Lower lobe of right lung (tissue), 2 donors: ENCODE measurements at regions not wholly inside any gene's neighbourhood (a gene's known extent, or its start where the extent isn't known, plus 50 kb on each side); places are given as distances from the start of the nearest gene placed in this dataset.

Experiments
- ATAC-seq, 2 donors: fragments of 200-7000 bp; cut with Tn5 transposase; one replicate each; pipeline ENCODE4 v1.9.1; 2020 to 2022; ENCODE audit warnings: mild to moderate bottlenecking in 2 of 2, moderate library complexity in 2 of 2
- DNase-seq: peaks from one replicate; pipeline ENCODE4 v3.0.0-alpha.2; 2020
- H3K27ac ChIP-seq: fragments of 200-600 bp; one replicate; pipeline ENCODE4 v1.8.0; 2022
- H3K27me3 ChIP-seq: fragments of 200-600 bp; one replicate; pipeline ENCODE4 v1.8.0; 2022; ENCODE audit warnings: low read depth
- H3K36me3 ChIP-seq: fragments of 200-600 bp; one replicate; pipeline ENCODE4 v1.8.0; 2022; ENCODE audit warnings: mild to moderate bottlenecking
- H3K4me1 ChIP-seq: fragments of 200-600 bp; one replicate; pipeline ENCODE4 v1.8.0; 2022
- H3K4me3 ChIP-seq: fragments of 200-600 bp; one replicate; pipeline ENCODE4 v1.8.0; 2022; ENCODE audit warnings: mild to moderate bottlenecking
- H3K9me3 ChIP-seq: fragments of 200-600 bp; one replicate; pipeline ENCODE4 v1.8.0; 2022
- intact Hi-C: fragments of 100-400 bp; cut with DNase I; formaldehyde crosslinking; loops from one replicate; pipeline ENCODE4 v1.11.0; 2022
- TF ChIP-seq, protein P1 (sequence below): fragments of 200-600 bp; IDR thresholded peaks from one replicate; pipeline ENCODE4 v1.8.0; 2022; ENCODE audit warnings: antibody characterized with exemption, mild to moderate bottlenecking
- donor health status: DM: no; HTN: yes; CAD: no; lungs with severe emphysema.

DNA sequence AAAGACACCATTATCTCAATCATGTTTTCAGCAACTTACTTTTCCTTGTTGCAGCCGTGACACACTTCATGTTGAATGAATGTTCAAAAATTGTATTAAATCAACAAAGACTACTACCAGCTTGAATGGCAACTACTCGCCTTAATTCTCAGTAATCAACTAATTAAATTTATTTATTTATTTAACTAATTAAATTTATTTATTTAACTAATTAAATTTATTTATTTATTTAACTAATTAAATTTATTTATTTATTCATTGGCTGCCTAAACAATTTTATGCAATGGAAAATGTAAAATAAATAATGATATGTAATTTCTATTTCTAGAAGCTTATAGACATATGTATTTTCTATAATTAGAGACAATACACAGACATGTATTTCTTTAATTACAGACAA lies 435.4 kb downstream of the GPAM start:
- TF ChIP-seq, protein P1, sequence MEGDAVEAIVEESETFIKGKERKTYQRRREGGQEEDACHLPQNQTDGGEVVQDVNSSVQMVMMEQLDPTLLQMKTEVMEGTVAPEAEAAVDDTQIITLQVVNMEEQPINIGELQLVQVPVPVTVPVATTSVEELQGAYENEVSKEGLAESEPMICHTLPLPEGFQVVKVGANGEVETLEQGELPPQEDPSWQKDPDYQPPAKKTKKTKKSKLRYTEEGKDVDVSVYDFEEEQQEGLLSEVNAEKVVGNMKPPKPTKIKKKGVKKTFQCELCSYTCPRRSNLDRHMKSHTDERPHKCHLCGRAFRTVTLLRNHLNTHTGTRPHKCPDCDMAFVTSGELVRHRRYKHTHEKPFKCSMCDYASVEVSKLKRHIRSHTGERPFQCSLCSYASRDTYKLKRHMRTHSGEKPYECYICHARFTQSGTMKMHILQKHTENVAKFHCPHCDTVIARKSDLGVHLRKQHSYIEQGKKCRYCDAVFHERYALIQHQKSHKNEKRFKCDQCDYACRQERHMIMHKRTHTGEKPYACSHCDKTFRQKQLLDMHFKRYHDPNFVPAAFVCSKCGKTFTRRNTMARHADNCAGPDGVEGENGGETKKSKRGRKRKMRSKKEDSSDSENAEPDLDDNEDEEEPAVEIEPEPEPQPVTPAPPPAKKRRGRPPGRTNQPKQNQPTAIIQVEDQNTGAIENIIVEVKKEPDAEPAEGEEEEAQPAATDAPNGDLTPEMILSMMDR, result no peak
- H3K4me1 ChIP-seq, result no peaks in the 10 kb centered on the region
- H3K27me3 ChIP-seq, result no peaks in the 10 kb centered on the region
- DNase-seq (no peak), ATAC-seq (no peak)
- H3K9me3 ChIP-seq, result no peaks in the 10 kb centered on the region
- H3K4me3 ChIP-seq, result no peak overlapping the region
- intact Hi-C loops, result no loop called here
- H3K36me3 ChIP-seq, result no peaks in the 10 kb centered on the region
- H3K27ac ChIP-seq, result no peak overlapping the region

DNA sequence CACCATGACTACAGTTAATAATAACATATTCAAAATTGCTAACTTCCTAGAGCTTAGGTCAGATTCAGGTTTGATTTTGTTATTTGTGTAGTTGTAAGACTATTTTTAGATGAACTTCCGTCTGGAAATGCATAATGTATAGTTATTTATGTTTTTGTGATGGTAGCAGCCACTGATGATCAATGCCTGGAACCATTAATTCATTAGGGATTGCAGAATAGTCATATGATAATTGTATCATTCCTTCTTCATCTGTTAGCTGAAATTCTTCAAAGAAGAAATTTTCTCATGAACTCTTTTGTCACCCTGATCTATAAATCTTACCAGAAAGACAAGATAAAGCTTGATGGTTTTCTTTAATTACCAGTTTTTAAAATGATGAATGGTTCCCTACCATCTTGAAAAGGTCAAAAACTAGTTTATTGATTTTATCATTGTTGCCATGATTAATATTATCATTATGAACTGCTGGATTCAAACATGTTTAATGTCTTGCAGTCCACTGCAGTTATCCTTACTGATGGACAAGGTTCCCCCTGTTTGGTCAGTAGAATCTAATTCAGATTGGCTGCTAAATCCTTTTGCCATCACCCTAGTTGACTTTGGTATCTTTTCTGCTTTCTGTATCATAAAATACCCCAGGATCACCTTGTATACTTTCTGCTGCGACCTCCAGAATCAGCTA lies 433.3 kb downstream of the GPAM start:
- Histone ChIP-seq H3K4me1 (no peaks in the 10 kb centered on the region), H3K27ac (no peak overlapping the region), H3K4me3 (no peak overlapping the region), H3K9me3 (no peaks in the 10 kb centered on the region), H3K36me3 (no peaks in the 10 kb centered on the region), H3K27me3 (no peaks in the 10 kb centered on the region)
- DNase-seq (no peak), ATAC-seq (no peak)
- intact Hi-C loops, result no loop called here
- TF ChIP-seq, protein P1, result no peak

DNA sequence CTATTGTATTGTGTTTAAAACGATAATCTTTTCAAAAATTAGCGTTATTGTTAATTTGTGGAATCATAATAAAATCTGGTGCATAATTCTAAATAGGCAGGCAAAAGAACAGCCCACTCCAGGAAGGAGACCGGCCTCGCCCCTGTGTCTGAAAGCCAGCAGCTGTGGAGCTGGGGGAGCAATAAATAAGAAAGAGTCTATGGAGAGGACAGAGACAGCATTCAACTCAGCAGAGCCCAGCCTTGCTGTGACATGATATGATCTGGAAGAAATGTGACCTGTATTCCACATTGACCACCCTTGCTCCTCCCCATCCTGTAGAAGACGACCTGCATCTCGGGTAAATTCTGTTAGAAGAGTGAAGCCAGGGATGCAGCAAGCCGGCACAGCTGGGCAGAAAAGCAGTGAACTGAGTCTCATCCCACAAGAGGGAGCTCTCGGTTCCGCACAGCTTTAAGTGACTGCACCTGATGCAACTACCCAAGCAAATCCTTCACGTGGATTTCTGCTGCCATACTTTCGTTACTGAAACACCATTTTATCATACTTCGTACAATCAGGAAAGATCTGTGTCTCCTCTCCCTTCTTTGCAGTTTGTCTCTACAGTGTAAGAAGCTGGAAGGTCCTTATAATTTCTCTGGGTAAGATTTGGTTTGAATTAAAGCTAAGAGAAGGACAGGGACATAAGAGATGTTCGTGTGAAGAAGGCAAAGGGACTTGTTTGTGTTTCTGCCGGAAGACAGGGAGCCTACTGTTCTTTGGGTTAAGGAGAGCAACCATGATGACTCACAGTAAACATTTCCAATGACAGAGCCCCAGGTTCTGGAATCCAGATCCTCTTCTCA lies 427.1 kb downstream of the GPAM start:
- ATAC-seq (peak in 1 of 2 donors; percentile 37), DNase-seq (peak; percentile 38)

DNA sequence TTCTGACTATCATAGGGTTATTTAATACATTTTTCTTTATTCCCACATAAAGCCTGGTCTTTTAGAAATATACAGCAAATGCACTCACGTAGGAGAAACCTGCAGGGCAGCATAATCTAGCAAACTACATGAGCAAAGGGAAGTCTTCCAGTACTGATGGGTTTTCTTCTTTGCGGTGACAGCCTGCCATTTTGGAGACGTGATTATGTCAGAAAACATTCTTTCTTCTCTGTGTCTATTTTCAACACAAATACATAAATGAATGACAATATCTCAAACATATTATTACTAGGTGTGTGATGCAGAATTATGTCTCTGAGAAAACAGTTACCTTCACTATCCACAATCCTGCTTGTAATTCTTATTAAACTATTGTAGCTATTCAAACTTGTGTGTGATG lies 425.0 kb downstream of the GPAM start:
- DNase-seq (no peak), ATAC-seq (no peak)
- Histone ChIP-seq H3K27me3 (no peaks in the 10 kb centered on the region), H3K4me1 (no peaks in the 10 kb centered on the region), H3K4me3 (no peak overlapping the region), H3K9me3 (no peaks in the 10 kb centered on the region), H3K36me3 (no peaks in the 10 kb centered on the region), H3K27ac (no peak overlapping the region)
- TF ChIP-seq, protein P1, result no peak
- intact Hi-C loops, result no loop called here

More for the DNA sequence above, 427.1 kb downstream of the GPAM start:
- no peaks in the 10 kb centered on the region for H3K9me3 ChIP-seq
- intact Hi-C loops, result no loop called here
- no peak overlapping the region for H3K27ac ChIP-seq
- no peaks in the 10 kb centered on the region for H3K36me3 ChIP-seq
- TF ChIP-seq, protein P1, result peak; percentile 23
- no peak overlapping the region for H3K4me3 ChIP-seq
- H3K27me3 ChIP-seq, result no peaks in the 10 kb centered on the region
- H3K4me1 ChIP-seq, result no peaks in the 10 kb centered on the region

DNA sequence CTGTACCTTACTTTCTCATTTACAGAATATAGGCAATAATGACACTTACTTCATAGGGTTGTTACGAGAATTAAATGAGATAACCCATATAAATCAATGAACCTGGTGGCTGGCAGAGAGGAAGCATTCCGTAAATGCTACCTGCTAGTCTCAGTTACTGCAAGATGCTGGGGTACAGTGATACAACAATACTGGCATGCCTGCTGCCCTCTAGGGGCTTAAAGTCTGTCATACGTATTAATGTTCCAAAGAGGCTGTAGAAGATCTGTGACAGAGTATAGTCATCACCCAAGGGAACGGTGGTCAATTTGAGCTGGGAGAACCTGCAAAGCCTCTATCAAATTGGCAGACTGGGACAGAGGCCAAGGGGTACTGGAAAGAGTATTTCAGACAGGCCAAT lies 421.5 kb downstream of the GPAM start:
- DNase-seq (no peak), ATAC-seq (no peak)
- Histone ChIP-seq H3K4me3 (no peak overlapping the region), H3K27me3 (no peaks in the 10 kb centered on the region), H3K36me3 (no peaks in the 10 kb centered on the region), H3K9me3 (no peaks in the 10 kb centered on the region), H3K4me1 (no peaks in the 10 kb centered on the region), H3K27ac (no peak overlapping the region)
- TF ChIP-seq, protein P1, result no peak
- intact Hi-C loops, result no loop called here
